DND-41 (cell line): ENCODE measurements at regions not wholly inside any gene's neighbourhood (a gene's known extent, or its start where the extent isn't known, plus 50 kb on each side); places are given as distances from the start of the nearest gene placed in this dataset.

Source experiments
- ATAC-seq: fragments of 200-7000 bp; cut with Tn5 transposase; 3 replicates; pipeline ENCODE4 v1.9.1; 2021; ENCODE audit warnings: low read depth; ENCODE audit not compliant: insufficient read depth
- DNase-seq: peaks from one replicate; pipeline ENCODE4 v3.0.0-alpha.2; 2020
- H2AFZ ChIP-seq: 2 replicates; pipeline ENCODE4 v1.6.0; 2012; ENCODE audit warnings: low read depth, low read length
- H3K27ac ChIP-seq: 2 replicates; pipeline ENCODE4 v1.5.1; 2012; ENCODE audit warnings: low read length, inconsistent platforms
- H3K27me3 ChIP-seq: fragments of 200-600 bp; sonication (generic); 2 replicates; pipeline ENCODE4 v1.6.0; 2012; ENCODE audit warnings: low read length, mild to moderate bottlenecking, inconsistent platforms; ENCODE audit not compliant: insufficient read depth, poor library complexity
- H3K36me3 ChIP-seq: 2 replicates; pipeline ENCODE4 v1.5.1; 2012; ENCODE audit warnings: low read length, inconsistent platforms; ENCODE audit not compliant: insufficient read depth
- H3K4me1 ChIP-seq: 2 replicates; pipeline ENCODE4 v1.5.1; 2012; ENCODE audit warnings: mild to moderate bottlenecking, low read length; ENCODE audit not compliant: insufficient read depth
- H3K4me2 ChIP-seq: 2 replicates; pipeline ENCODE4 v1.6.0; 2012; ENCODE audit warnings: mild to moderate bottlenecking, moderate library complexity, low read length, inconsistent platforms; ENCODE audit not compliant: insufficient read depth
- H3K4me3 ChIP-seq, 2 experiments: fragments of 200-600 bp in 1 of 2; shearing (Covaris generic) in 1 of 2; 2 replicates each; pipeline ENCODE4 v1.5.1; 2012 to 2016; ENCODE audit warnings: inconsistent platforms in 2 of 2, low read length in 2 of 2, mild to moderate bottlenecking in 2 of 2, low read depth in 1 of 2, moderate library complexity in 1 of 2
- H3K79me2 ChIP-seq: 2 replicates; pipeline ENCODE4 v1.6.0; 2012; ENCODE audit warnings: low read length, inconsistent platforms; ENCODE audit not compliant: insufficient read depth
- H3K9ac ChIP-seq: 2 replicates; pipeline ENCODE4 v1.6.0; 2012; ENCODE audit warnings: low read depth, mild to moderate bottlenecking, inconsistent platforms, low read length, moderate library complexity
- H3K9me3 ChIP-seq: 2 replicates; pipeline ENCODE4 v1.5.1; 2012; ENCODE audit warnings: low read length, moderate library complexity, mild to moderate bottlenecking, inconsistent platforms; ENCODE audit not compliant: insufficient read depth, severe bottlenecking
- H4K20me1 ChIP-seq: 2 replicates; pipeline ENCODE4 v1.6.0; 2012; ENCODE audit warnings: low read length; ENCODE audit not compliant: insufficient read depth
- CTCF ChIP-seq: IDR thresholded peaks from 2 replicates; pipeline ENCODE4 v1.5.1; 2012; ENCODE audit warnings: borderline replicate concordance, low read length, moderate library complexity, mild to moderate bottlenecking; ENCODE audit not compliant: poor library complexity, severe bottlenecking; ENCODE audit errors: extremely low read depth
- EZH2 ChIP-seq: IDR thresholded peaks from 3 replicates; pipeline ENCODE4 v1.6.1; 2012; ENCODE audit warnings: borderline replicate concordance, low read depth, mild to moderate bottlenecking, moderate library complexity, low read length, inconsistent platforms; ENCODE audit not compliant: severe bottlenecking

- DNase-seq (no peak), ATAC-seq (no peak)
- Histone ChIP-seq H2AFZ (no peak overlapping the region), H3K79me2 (no peaks in the 10 kb centered on the region), H3K9me3 (no peaks in the 10 kb centered on the region), H3K36me3 (no peaks in the 10 kb centered on the region), H3K27me3 (no peaks in the 10 kb centered on the region), H3K4me1 (no peaks in the 10 kb centered on the region), H3K27ac (no peak overlapping the region), H3K9ac (no peak overlapping the region), H4K20me1 (no peaks in the 10 kb centered on the region), H3K4me3 (no peak overlapping the region), H3K4me2 (no peak overlapping the region)
- no peak for TF ChIP-seq EZH2
- TF ChIP-seq CTCF, result no peak
These were observed 1106.7 kb downstream of the DTWD2 start for GRCh38 chr5:117881426-117882230.

GRCh38 chr5:117880932-117881331 lies 1107.4 kb downstream of the DTWD2 start:
- Histone ChIP-seq H3K36me3 (no peaks in the 10 kb centered on the region), H3K9ac (no peak overlapping the region), H4K20me1 (no peaks in the 10 kb centered on the region), H3K79me2 (no peaks in the 10 kb centered on the region), H3K4me1 (no peaks in the 10 kb centered on the region), H3K4me2 (no peak overlapping the region), H3K27ac (no peak overlapping the region), H2AFZ (no peak overlapping the region), H3K27me3 (no peaks in the 10 kb centered on the region), H3K9me3 (no peaks in the 10 kb centered on the region), H3K4me3 (no peak overlapping the region)
- ATAC-seq, result no peak
- TF ChIP-seq CTCF (no peak), EZH2 (no peak)
- DNase-seq, result no peak

- ATAC-seq (no peak), DNase-seq (no peak)
- Histone ChIP-seq H4K20me1 (no peaks in the 10 kb centered on the region), H3K36me3 (no peaks in the 10 kb centered on the region), H3K4me2 (no peak overlapping the region), H3K4me3 (no peak overlapping the region), H3K9ac (no peak overlapping the region), H3K27me3 (no peaks in the 10 kb centered on the region), H3K4me1 (no peaks in the 10 kb centered on the region), H3K79me2 (no peaks in the 10 kb centered on the region), H3K27ac (no peak overlapping the region), H3K9me3 (no peaks in the 10 kb centered on the region), H2AFZ (no peak overlapping the region)
- TF ChIP-seq CTCF (no peak), EZH2 (no peak)
These were observed 1110.6 kb downstream of the DTWD2 start for GRCh38 chr5:117877731-117878130.
